CD4-positive, alpha-beta T cell (primary cell): ENCODE measurements at regions not wholly inside any gene's neighbourhood (a gene's known extent, or its start where the extent isn't known, plus 50 kb on each side); places are given as distances from the start of the nearest gene placed in this dataset.

ENCODE experiments used
- ATAC-seq: fragments of 200-7000 bp; cut with Tn5 transposase; one replicate; pipeline ENCODE4 v1.10.0; 2022; ENCODE audit warnings: mild to moderate bottlenecking; ENCODE audit not compliant: poor library complexity
- CTCF ChIA-PET: fragments of 350-600 bp; sonication (Branson Sonifier 250); formaldehyde crosslinking; loops from one replicate; lab custom pipeline; 2021; ENCODE audit warnings: antibody characterized with exemption, inconsistent platforms; lab: Charles Lee
- POLR2A ChIA-PET: fragments of 350-600 bp; sonication (Branson Sonifier 250); formaldehyde crosslinking; loops from one replicate; lab custom pipeline; 2021; ENCODE audit warnings: antibody characterized with exemption, inconsistent platforms; lab: Charles Lee
- DNase-seq, 14 experiments: peaks; one replicate each; pipeline ENCODE4 v3.0.0-alpha.2; 2013 to 2020; ENCODE audit warnings: mixed read lengths in 2 of 14
- H3K27ac ChIP-seq, 2 donors: one replicate each; pipeline versions ENCODE4 v1.5.1 to v1.7.0; 2013; ENCODE audit warnings: low read length in 2 of 2, low read depth in 1 of 2, mild to moderate bottlenecking in 1 of 2
- H3K27me3 ChIP-seq, 2 experiments: 1 replicate in 1 of 2; 2 replicates in 1 of 2; pipeline versions ENCODE4 v1.6.1 to v1.7.0; 2013; ENCODE audit warnings: low read length in 2 of 2, control low read depth in 1 of 2, mild to moderate bottlenecking in 1 of 2, moderate library complexity in 1 of 2; ENCODE audit not compliant: insufficient read depth in 2 of 2, control insufficient read depth in 1 of 2
- H3K36me3 ChIP-seq: one replicate; pipeline ENCODE4 v1.6.1; 2013; ENCODE audit warnings: low read length, control low read depth; ENCODE audit not compliant: insufficient read depth
- H3K4me1 ChIP-seq: one replicate; pipeline ENCODE4 v1.6.1; 2013; ENCODE audit warnings: low read length, control low read depth; ENCODE audit not compliant: insufficient read depth
- H3K4me3 ChIP-seq: one replicate; pipeline ENCODE4 v1.5.1; 2013; ENCODE audit warnings: mild to moderate bottlenecking, low read length, moderate library complexity
- H3K9me3 ChIP-seq, 2 experiments: 1 replicate in 1 of 2; 2 replicates in 1 of 2; pipeline versions ENCODE4 v1.6.1 to v1.7.0; 2013; ENCODE audit warnings: low read length in 2 of 2, mild to moderate bottlenecking in 2 of 2, control low read depth in 1 of 2, moderate library complexity in 1 of 2; ENCODE audit not compliant: control insufficient read depth in 1 of 2, insufficient read depth in 1 of 2
- H3K27ac Mint-ChIP-seq: one replicate; pipeline ENCODE4 v1.8.0; 2020; ENCODE audit warnings: mixed read lengths
- H3K27me3 Mint-ChIP-seq: one replicate; pipeline ENCODE4 v1.8.0; 2021; ENCODE audit warnings: mixed read lengths
- H3K36me3 Mint-ChIP-seq: one replicate; pipeline ENCODE4 v1.8.0; 2021; ENCODE audit warnings: low read depth, mixed read lengths
- H3K4me1 Mint-ChIP-seq: one replicate; pipeline ENCODE4 v1.8.0; 2021; ENCODE audit warnings: low read depth, mixed read lengths
- H3K4me3 Mint-ChIP-seq: one replicate; pipeline ENCODE4 v1.8.0; 2020; ENCODE audit warnings: mild to moderate bottlenecking, mixed read lengths
- H3K9me3 Mint-ChIP-seq: one replicate; pipeline ENCODE4 v1.8.0; 2020; ENCODE audit warnings: mixed read lengths
- intact Hi-C, 2 experiments: fragments of 100-400 bp; cut with DNase I in 1 of 2; cut with micrococcal nuclease in 1 of 2; formaldehyde crosslinking; loops; one replicate each; pipeline versions ENCODE4 v1.15.1 to v1.9.0; 2023 to 2025; cut with DNase I, micrococcal nuclease
- TF ChIP-seq, protein P1 (sequence below): fragments of 200-600 bp; IDR thresholded peaks from one replicate; pipeline ENCODE4 v1.8.0; 2022; ENCODE audit warnings: antibody characterized with exemption, mild to moderate bottlenecking

DNA sequence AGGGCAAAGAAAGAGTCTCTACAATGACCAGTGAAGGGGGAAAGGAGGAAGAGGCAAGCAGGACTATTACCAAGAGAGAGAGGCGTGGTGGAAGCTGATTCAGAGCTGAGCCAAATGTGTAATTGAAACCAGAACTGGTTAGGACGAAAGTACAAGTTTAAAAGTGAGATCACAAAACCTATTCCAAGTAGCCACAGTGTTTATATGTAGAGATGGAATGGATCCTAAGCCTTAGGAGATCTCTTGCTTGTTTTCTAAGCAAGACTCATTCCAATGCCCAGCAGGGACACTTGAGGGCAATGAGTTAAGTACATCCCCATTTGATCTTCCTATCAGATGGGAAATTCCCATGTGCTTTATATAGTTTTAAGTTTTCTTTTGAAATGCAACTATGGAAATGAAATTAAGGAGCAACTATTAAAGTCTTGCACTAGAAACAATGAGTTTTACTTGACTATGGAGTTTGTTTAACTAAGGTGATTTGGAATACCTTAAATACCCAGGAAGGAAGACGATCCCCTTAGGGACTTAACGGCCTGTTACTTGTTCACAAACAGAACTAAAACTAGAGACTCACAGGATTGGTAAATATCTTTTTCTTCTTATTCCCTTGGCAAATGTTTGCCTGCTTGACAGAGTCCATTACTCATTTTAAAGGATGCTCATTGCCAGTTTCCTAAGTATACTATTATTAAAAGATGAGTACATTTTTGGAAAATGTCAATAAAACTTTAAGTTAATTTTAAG lies 51.1 kb upstream of the SNX2 start:
- H3K27me3 ChIP-seq: no peaks in the 10 kb centered on the region
- H3K27ac Mint-ChIP-seq: no peak overlapping the region
- H3K9me3 Mint-ChIP-seq: no peaks in the 10 kb centered on the region
- no peaks in the 10 kb centered on the region for H3K4me1 Mint-ChIP-seq
- TF ChIP-seq, protein P1, sequence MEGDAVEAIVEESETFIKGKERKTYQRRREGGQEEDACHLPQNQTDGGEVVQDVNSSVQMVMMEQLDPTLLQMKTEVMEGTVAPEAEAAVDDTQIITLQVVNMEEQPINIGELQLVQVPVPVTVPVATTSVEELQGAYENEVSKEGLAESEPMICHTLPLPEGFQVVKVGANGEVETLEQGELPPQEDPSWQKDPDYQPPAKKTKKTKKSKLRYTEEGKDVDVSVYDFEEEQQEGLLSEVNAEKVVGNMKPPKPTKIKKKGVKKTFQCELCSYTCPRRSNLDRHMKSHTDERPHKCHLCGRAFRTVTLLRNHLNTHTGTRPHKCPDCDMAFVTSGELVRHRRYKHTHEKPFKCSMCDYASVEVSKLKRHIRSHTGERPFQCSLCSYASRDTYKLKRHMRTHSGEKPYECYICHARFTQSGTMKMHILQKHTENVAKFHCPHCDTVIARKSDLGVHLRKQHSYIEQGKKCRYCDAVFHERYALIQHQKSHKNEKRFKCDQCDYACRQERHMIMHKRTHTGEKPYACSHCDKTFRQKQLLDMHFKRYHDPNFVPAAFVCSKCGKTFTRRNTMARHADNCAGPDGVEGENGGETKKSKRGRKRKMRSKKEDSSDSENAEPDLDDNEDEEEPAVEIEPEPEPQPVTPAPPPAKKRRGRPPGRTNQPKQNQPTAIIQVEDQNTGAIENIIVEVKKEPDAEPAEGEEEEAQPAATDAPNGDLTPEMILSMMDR: no peak
- POLR2A ChIA-PET: no interaction called here
- DNase-seq (peak in 1 of 14 experiments; percentile 7), ATAC-seq (no peak)
- no peaks in the 10 kb centered on the region for H3K36me3 ChIP-seq
- peaks cover 18% of the 10 kb centered on the region for H3K27me3 Mint-ChIP-seq
- CTCF ChIA-PET: no interaction called here
- H3K4me3 Mint-ChIP-seq: no peak overlapping the region
- H3K27ac ChIP-seq: no peak overlapping the region
- H3K36me3 Mint-ChIP-seq: no peaks in the 10 kb centered on the region
- H3K4me3 ChIP-seq: no peak overlapping the region
- no peaks in the 10 kb centered on the region for H3K9me3 ChIP-seq
- intact Hi-C loops: no loop called here
- no peaks in the 10 kb centered on the region for H3K4me1 ChIP-seq
